ENCODE measurements at regions not wholly inside any gene's neighbourhood (a gene's known extent, or its start where the extent isn't known, plus 50 kb on each side); places are given as distances from the start of the nearest gene placed in this dataset.

- no peak for TF ChIP-seq CTCF (IDR thresholded peaks at IDR 0.05)
- DNase-seq (ENCODE audit: low spot score) (no peak), ATAC-seq (ENCODE audit: low FRiP score) (no peak)
Measured at GRCh38 chr16:51458356-51459140, 307.5 kb upstream of the SALL1 start.

GRCh38 chr16:51457775-51458174 is 306.7 kb upstream of the SALL1 start:
- ATAC-seq (ENCODE audit: low FRiP score) (no peak), DNase-seq (ENCODE audit: low spot score) (no peak)
- no peak for TF ChIP-seq CTCF (IDR thresholded peaks at IDR 0.05)

- ATAC-seq (ENCODE audit: low FRiP score) (no peak), DNase-seq (ENCODE audit: low spot score) (no peak)
- no peak for TF ChIP-seq CTCF (IDR thresholded peaks at IDR 0.05)
Measured at GRCh38 chr16:51455398-51455797, 304.3 kb upstream of the SALL1 start.

- ATAC-seq (ENCODE audit: low FRiP score) (no peak), DNase-seq (ENCODE audit: low spot score) (no peak)
- TF ChIP-seq CTCF (IDR thresholded peaks at IDR 0.05): no peak
Measured at GRCh38 chr16:51453251-51453650, 302.2 kb upstream of the SALL1 start.

GRCh38 chr16:51450909-51451308 is 299.8 kb upstream of the SALL1 start:
- ATAC-seq (ENCODE audit: low FRiP score): no peak
- no peak for DNase-seq (ENCODE audit: low spot score)

GRCh38 chr16:51450376-51450775 is 299.3 kb upstream of the SALL1 start:
- no peak for DNase-seq (ENCODE audit: low spot score)
- no peak for ATAC-seq (ENCODE audit: low FRiP score)
- TF ChIP-seq CTCF (IDR thresholded peaks at IDR 0.05): no peak

More at GRCh38 chr16:51450909-51451308, 299.8 kb upstream of the SALL1 start:
- TF ChIP-seq CTCF (IDR thresholded peaks at IDR 0.05): no peak

GRCh38 chr16:51449441-51449840 is 298.4 kb upstream of the SALL1 start:
- TF ChIP-seq CTCF (IDR thresholded peaks at IDR 0.05): no peak
- no peak for DNase-seq (ENCODE audit: low spot score)
- ATAC-seq (ENCODE audit: low FRiP score): no peak

Measured in omental fat pad (tissue), 3 donors.